ENCODE measurements at regions not wholly inside any gene's neighbourhood (a gene's known extent, or its start where the extent isn't known, plus 50 kb on each side); places are given as distances from the start of the nearest gene placed in this dataset.

DNA sequence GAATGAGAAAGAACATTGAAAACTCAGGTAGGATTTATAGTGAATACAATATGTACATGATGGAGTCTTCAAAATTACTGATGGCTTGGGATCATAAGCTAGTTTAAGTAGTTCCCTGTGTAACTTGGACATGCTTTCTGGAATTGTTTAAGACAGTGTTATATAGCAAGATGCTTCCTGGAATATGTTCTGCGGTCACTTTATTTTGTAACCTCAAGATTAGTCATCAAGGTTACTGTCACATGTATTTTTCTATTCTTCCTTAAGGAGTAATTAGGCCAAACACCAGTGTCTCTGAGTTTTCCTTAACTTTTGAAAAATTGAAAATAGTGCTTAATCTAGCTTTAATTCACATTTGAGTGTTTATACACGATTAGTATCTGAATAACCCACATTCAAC, 760.3 kb upstream of the ARRDC4 start:
- no peak for DNase-seq

- DNase-seq = no peak
Measured at GRCh38 chr15:97210277-97210676, 750.2 kb upstream of the ARRDC4 start.

DNA sequence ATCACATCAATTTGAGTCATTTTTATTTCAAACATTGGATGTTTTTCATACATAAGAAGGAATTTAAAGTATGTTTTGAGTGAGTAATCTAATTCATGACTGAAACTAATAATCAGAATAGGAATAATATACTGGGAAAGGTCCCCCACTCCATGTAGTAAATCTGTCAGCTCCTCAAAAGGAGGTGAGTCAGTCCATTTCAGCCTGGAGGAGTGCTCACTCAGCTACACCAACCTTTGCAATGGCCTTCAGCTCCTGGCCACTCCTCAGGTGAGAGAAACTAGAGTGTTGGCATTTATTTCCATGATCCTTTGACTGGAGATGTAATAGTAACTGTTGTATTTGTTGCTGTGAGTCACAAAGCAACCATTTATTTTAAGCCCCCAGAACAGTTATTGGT, 744.9 kb upstream of the ARRDC4 start:
- DNase-seq = no peak

GRCh38 chr15:97224191-97224641, 736.3 kb upstream of the ARRDC4 start:
- DNase-seq = peak; percentile 12

- DNase-seq = no peak
Measured at GRCh38 chr15:97234851-97235610, 725.5 kb upstream of the ARRDC4 start.

- DNase-seq = no peak
Measured at GRCh38 chr15:97235611-97235985, 724.9 kb upstream of the ARRDC4 start.

- no peak for DNase-seq
Measured at GRCh38 chr15:97236140-97236539, 724.4 kb upstream of the ARRDC4 start.

DNA sequence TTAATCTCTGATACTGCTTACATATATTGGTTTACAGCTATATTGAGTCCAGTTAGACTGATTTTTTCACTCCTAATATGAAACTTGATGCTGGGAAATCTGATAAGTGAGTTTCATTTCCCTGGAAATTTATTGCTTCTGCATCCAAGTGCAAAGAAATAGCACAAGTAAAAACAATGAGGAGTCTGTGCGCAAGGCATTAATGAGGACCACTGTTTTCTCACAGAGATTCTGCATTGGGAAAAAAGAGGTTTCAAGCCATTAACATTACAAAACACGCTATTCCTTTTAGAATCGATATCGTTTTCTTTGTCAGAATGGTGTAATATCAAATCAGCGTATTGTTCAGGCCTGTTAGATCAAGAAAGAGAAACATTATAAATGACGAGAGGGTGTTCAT, 723.3 kb upstream of the ARRDC4 start:
- no peak for DNase-seq

GRCh38 chr15:97248376-97248775, 712.1 kb upstream of the ARRDC4 start:
- DNase-seq = no peak

GRCh38 chr15:97259943-97260342, 700.6 kb upstream of the ARRDC4 start:
- no peak for DNase-seq

DNA sequence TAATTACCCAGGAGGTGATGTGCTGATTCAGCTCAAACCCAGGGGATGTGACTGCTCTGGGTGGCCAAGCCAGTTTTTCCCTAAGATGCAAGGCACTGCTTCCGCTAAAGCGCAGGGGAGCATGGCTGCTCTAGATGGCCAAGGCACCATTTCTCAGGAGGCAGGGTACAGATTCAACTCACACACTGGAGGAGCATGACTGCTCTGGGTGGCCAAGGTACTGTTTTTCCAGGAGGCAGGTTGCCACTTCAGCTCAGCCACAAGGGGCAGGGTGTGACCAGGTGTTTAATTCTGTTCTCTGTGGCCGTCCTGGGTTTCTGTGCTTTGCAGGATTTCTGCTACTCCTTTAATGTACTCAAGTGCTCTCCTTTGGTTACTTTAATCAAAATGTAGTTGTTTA, 659.3 kb upstream of the ARRDC4 start:
- DNase-seq = no peak

- no peak for DNase-seq
Measured at GRCh38 chr15:97316362-97316761, 644.1 kb upstream of the ARRDC4 start.

DNA sequence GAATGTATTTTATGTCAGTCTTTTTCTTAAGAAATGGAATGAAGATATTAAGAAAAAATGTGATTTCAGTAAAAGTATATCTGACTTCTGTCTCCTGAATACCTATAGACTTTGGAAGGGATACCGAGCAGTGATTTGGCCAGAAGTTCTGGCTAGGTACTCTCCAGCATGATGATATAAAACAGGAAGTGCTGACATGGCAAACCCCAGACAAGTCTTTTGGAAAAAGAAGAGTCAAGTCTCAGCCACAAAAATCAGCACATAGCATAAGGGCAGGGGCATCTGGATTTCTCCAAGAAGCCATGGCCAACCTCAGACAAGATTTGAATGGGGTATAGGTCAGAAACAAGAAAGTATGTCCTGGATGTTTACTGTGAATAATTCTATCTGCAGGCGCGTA, 643.3 kb upstream of the ARRDC4 start:
- DNase-seq = no peak

GRCh38 chr15:97319291-97319690, 641.2 kb upstream of the ARRDC4 start:
- DNase-seq = no peak

DNA sequence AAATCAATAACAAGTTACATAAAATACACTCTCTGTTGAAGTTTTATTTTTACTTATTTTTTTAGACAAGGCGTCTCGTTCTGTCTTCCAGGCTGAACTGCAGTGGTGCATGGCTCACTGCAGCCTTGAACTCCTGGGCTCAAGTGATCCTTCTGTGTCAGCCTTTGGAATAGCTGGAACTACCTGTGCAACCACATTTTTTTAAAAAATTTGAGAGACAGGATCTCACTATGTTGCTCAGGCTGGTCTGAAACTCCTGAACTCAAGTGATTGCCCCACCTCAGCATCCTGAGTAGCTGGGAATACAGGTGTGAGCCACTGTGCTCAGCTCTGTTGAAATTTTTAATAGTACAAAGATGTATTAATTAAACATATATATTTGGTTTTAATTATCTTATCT, 614.3 kb upstream of the ARRDC4 start:
- DNase-seq = no peak

DNA sequence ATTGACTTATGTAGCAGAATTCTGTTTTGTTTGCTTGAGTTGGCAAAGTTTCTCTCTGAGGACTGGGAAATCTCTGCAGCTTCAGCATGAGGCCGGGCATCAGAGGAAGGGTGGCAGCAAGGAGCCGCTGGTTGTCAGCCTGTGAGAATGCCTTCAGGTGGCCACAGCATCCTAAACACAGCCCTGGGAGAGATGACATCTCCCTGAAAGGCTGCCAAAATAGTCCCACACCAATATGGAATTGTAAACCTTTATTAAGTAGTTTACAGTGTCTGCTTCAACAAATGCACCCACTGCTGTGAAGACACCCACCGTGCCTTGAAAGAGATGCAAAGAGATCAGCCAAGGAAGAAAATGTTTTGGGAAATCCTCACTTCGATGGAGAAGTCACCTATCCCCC, 609.7 kb upstream of the ARRDC4 start:
- DNase-seq = no peak

- DNase-seq = no peak
Measured at GRCh38 chr15:97383516-97383915, 577.0 kb upstream of the ARRDC4 start.

DNA sequence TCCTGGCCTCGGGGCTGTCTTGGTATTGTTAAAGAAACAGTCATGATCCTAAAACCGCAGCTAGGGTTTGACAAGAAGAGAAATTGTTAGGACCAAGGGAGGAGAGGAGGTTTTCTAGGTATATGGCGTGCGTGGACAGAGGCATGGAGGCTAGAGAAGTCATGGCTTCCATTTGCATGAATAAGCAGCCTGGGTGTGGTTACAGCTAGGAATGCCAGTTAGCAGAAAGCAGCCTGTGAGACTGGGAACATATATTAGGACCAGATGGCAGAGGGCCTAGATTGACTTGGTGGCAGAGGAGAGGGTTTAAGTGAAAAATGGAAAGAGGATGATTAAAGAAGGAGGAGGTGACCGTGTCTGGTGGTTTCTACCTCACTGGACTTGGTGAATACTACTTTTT, 573.6 kb upstream of the ARRDC4 start:
- DNase-seq = no peak

DNA sequence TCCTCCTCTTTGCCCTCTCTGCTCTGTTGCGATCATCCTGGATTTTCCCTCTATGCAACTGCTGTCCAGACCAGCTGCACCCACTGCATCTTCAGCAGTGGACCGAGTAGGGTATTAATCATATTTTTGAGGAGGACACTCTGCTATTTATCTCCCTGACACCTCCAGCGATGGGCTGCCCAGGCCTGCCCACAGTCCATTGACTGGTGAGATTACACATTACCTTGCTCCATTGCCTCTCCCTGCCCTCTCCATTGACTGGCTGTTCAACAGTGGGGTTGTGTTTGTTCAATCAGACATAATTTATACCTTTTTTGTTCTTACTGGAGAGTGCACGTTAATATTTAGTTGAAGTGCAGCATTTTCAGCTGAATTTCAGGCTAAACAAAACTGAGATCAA, 559.3 kb upstream of the ARRDC4 start:
- no peak for DNase-seq

DNA sequence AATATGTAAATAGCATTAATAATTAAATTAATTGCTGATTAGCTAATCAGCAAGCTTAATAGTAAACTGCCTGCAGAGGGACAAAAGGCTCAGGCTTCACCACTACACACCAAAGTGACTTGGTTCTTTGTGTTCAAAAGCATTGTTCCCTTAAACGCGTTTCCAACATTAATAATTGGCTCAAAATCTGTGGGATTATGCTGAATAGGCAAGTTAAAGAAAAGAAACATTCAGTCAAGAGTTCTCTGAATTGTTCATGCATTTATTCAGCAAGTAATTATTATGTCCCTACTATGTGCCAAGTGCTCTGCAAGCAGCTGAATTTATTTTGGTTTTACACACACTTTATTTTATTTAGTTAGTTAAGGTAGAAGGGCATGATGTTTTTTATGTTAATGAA, 558.5 kb upstream of the ARRDC4 start:
- DNase-seq = no peak

DNA sequence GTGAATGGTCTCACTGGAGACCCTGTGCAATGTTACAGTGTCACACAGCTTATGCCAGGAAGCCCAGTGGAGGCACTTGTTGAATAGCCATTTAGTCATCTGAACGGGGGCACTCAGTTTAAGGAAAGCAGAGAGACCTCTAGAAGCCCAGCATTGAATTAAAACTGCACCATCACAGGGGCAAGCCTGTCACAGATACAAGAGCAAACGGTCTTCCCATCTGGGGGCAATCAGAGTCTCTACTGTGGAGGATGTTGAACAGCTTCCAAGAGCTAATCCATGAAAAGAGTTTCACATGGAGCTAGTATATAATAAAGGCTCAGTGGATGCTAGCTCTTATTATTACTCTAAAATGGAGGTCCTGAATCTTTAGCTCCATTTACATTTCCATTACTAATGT, 553.7 kb upstream of the ARRDC4 start:
- no peak for DNase-seq

- DNase-seq = no peak
Measured at GRCh38 chr15:97410897-97411575, 549.5 kb upstream of the ARRDC4 start.

DNA sequence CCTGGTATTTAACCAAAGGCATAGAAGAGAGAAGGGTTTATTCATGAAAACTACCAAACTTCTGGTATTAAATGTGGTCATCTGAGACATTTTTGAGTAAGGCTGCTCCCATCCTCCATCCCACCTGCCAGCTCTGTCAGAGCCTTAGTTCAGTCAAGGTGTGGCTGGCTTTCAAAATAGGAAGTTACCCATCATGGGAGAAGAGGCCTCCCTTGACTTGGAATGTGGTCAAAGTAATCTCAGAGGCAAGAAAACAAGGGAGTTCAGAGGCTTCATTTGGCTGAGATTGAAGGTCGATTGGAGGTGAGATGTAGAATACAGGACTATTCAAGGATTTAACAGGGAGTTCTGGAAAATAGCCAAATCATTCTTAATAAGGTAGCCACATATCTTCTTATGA, 540.4 kb upstream of the ARRDC4 start:
- DNase-seq = no peak

DNA sequence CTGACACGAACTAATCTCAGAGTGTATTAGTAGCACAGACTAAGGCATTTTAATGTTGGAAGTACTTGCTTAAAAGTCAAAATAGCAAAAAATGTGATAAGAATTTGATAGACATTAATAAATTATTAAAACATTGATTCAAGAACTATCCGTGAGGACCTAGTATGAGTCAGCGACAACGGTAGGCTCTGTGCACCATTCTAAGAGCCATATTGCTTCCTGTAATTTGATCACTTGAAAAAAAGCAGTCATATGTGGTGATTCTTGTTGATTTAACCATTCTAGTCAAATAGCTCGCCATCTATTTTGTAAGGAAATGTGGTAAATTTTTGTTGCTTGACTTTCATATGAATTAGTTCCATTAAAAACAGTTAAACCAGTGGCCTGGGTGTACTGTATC, 534.9 kb upstream of the ARRDC4 start:
- DNase-seq = no peak

- no peak for DNase-seq
Measured at GRCh38 chr15:97443101-97443500, 517.4 kb upstream of the ARRDC4 start.
